HepG2 (cell line): ENCODE measurements at regions not wholly inside any gene's neighbourhood (a gene's known extent, or its start where the extent isn't known, plus 50 kb on each side); places are given as distances from the start of the nearest gene placed in this dataset.

Experiments
- ATAC-seq: fragments of 200-7000 bp; cut with Tn5 transposase; 3 replicates; pipeline ENCODE4 v1.9.1; 2020; ENCODE audit warnings: mild to moderate bottlenecking, moderate library complexity
- BruUV-seq: library from RNA; stranded (reverse); fragments of 400-500 nt; replicated peaks from 2 replicates; lab custom pipeline; 2021; lab: Mats Ljungman, UMichigan
- CTCF ChIA-PET: fragments of 300-600 bp; formaldehyde crosslinking; extraction: SDS; loops from one replicate; lab custom pipeline; 2021; ENCODE audit warnings: low total read pairs, inconsistent platforms, low intra/inter-chr PET ratio; lab: Yijun Ruan, JAX
- POLR2A ChIA-PET: fragments of 350-600 bp; sonication (Branson Sonifier 250); formaldehyde crosslinking; loops from one replicate; lab custom pipeline; 2020; ENCODE audit warnings: antibody characterized with exemption, inconsistent platforms; lab: Yijun Ruan, JAX
- DNase-seq: peaks from one replicate; pipeline ENCODE4 v3.0.0-alpha.2; 2015; ENCODE audit warnings: low spot score
- FAIRE-seq: peaks from 3 replicates; lab custom pipeline; 2011; peaks lifted over from hg19 to GRCh38; lab: Jason Lieb, UNC
- H2AFZ ChIP-seq: one replicate; pipeline ENCODE4 v1.6.1; 2011; ENCODE audit warnings: low read length, inconsistent platforms
- H3K27ac ChIP-seq: fragments of 300-600 bp; 3 replicates; pipeline ENCODE4 v1.8.0; 2011; ENCODE audit warnings: mixed run types, mild to moderate bottlenecking, mixed read lengths, low read length, inconsistent platforms; ENCODE audit not compliant: insufficient read depth; ENCODE audit errors: extremely low read length
- H3K27me3 ChIP-seq, 2 experiments: fragments of 200-600 bp in 1 of 2; 2 replicates in 1 of 2; 3 replicates in 1 of 2; pipeline versions ENCODE4 v1.6.0 to v1.8.0; 2011; ENCODE audit warnings: low read length in 2 of 2, mild to moderate bottlenecking in 2 of 2, moderate library complexity in 2 of 2, inconsistent platforms in 1 of 2; ENCODE audit not compliant: insufficient read depth in 2 of 2, control insufficient read depth in 1 of 2
- H3K36me3 ChIP-seq, 2 experiments: fragments of 200-600 bp in 1 of 2; replicated peaks in 1 of 2; 2 replicates in 1 of 2; 3 replicates in 1 of 2; pipeline versions ENCODE4 v1.5.1 to v1.8.0; 2011; ENCODE audit warnings: low read length in 2 of 2, inconsistent platforms in 1 of 2; ENCODE audit not compliant: insufficient read depth in 2 of 2, control insufficient read depth in 1 of 2
- H3K4me1 ChIP-seq: 2 replicates; pipeline ENCODE4 v1.5.1; 2012; ENCODE audit warnings: low read length, inconsistent platforms; ENCODE audit not compliant: insufficient read depth
- H3K4me2 ChIP-seq: 2 replicates; pipeline ENCODE4 v1.6.0; 2011; ENCODE audit warnings: low read depth, low read length, inconsistent platforms
- H3K4me3 ChIP-seq, 3 experiments: fragments of 200-600 bp in 1 of 3; sonication (generic), shearing (Covaris generic) in 1 of 3; replicated peaks in 1 of 3; 2 replicates each; pipeline ENCODE4 v1.5.1; 2011 to 2016; ENCODE audit warnings: low read length in 3 of 3, inconsistent platforms in 2 of 3, low read depth in 2 of 3, mild to moderate bottlenecking in 2 of 3, control low read depth in 1 of 3, mixed read lengths in 1 of 3; ENCODE audit not compliant: insufficient read depth in 1 of 3
- H3K79me2 ChIP-seq: one replicate; pipeline ENCODE4 v1.6.1; 2011; ENCODE audit warnings: low read length, inconsistent platforms; ENCODE audit not compliant: insufficient read depth
- H3K9ac ChIP-seq: 2 replicates; pipeline ENCODE4 v1.6.0; 2011; ENCODE audit warnings: mild to moderate bottlenecking, low read depth, low read length, inconsistent platforms; ENCODE audit not compliant: insufficient read depth
- H3K9me3 ChIP-seq: 2 replicates; pipeline ENCODE4 v1.5.1; 2012; ENCODE audit warnings: mild to moderate bottlenecking, low read length
- H4K20me1 ChIP-seq: 2 replicates; pipeline ENCODE4 v1.6.0; 2011; ENCODE audit warnings: inconsistent platforms, mild to moderate bottlenecking, low read length, moderate library complexity; ENCODE audit not compliant: insufficient read depth
- CBX2 ChIP-seq, 2 experiments: fragments of 200-600 bp in 1 of 2; sonication (generic); formaldehyde crosslinking in 1 of 2; IDR thresholded peaks; 2 replicates each; pipeline versions ENCODE4 v1.7.0 to v1.8.1; 2018 to 2022; ENCODE audit warnings: low read depth in 2 of 2, low read length in 1 of 2, mild to moderate bottlenecking in 1 of 2, missing genetic modification reagents in 1 of 2
- DR1 ChIP-seq: sonication (generic); formaldehyde crosslinking; IDR thresholded peaks from 2 replicates; pipeline ENCODE4 v1.8.0; 2021; ENCODE audit warnings: mild to moderate bottlenecking, missing genetic modification reagents, inconsistent platforms
- HOXA3 ChIP-seq: sonication (generic); formaldehyde crosslinking; IDR thresholded peaks from 2 replicates; pipeline ENCODE4 v1.5.0; 2020; ENCODE audit warnings: missing genetic modification reagents
- HOXA5 ChIP-seq: sonication (generic); formaldehyde crosslinking; IDR thresholded peaks from 2 replicates; pipeline ENCODE4 v1.4.0; 2020; ENCODE audit warnings: missing genetic modification reagents
- MBD4 ChIP-seq: IDR thresholded peaks from 2 replicates; pipeline ENCODE4 v1.6.1; 2012; ENCODE audit warnings: low read length, inconsistent platforms, borderline replicate concordance
- NR2F2 ChIP-seq: IDR thresholded peaks from 2 replicates; pipeline ENCODE4 v1.6.1; 2012; ENCODE audit warnings: low read depth, inconsistent platforms, borderline replicate concordance
- PAF1 ChIP-seq: IDR thresholded peaks from 2 replicates; pipeline ENCODE4 v1.6.1; 2016; ENCODE audit warnings: missing genetic modification reagents, missing compliant biosample characterization
- PHF20 ChIP-seq: sonication (generic); formaldehyde crosslinking; IDR thresholded peaks from 2 replicates; pipeline ENCODE4 v1.5.0; 2020; ENCODE audit warnings: mild to moderate bottlenecking, missing genetic modification reagents
- PHF21A ChIP-seq: sonication (generic); formaldehyde crosslinking; IDR thresholded peaks from 2 replicates; pipeline ENCODE4 v1.5.0; 2020; ENCODE audit warnings: mild to moderate bottlenecking, missing genetic modification reagents
- POLR2A ChIP-seq, 2 experiments: IDR thresholded peaks; 2 replicates each; pipeline ENCODE4 v1.6.1; 2011; ENCODE audit warnings: low read depth in 2 of 2, low read length in 2 of 2, mild to moderate bottlenecking in 1 of 2, moderate library complexity in 1 of 2; ENCODE audit not compliant: insufficient read depth in 1 of 2
- RFX3 ChIP-seq: IDR thresholded peaks from 2 replicates; pipeline ENCODE4 v1.6.1; 2016; ENCODE audit warnings: missing biosample characterization, missing genetic modification reagents
- SYNCRIP ChIP-seq: fragments of 200-400 bp; formaldehyde crosslinking; IDR thresholded peaks from 2 replicates; pipeline ENCODE4 v1.6.1; 2018; ENCODE audit warnings: mild to moderate bottlenecking, low read depth, low read length; ENCODE audit not compliant: insufficient read depth
- TRIM24 ChIP-seq: sonication (generic); formaldehyde crosslinking; IDR thresholded peaks from 2 replicates; pipeline ENCODE4 v1.8.0; 2022; ENCODE audit warnings: mild to moderate bottlenecking, missing genetic modification reagents
- XBP1 ChIP-seq: sonication (generic); formaldehyde crosslinking; IDR thresholded peaks from 2 replicates; pipeline ENCODE4 v1.5.0; 2020; ENCODE audit warnings: missing genetic modification reagents
- YY1 ChIP-seq: IDR thresholded peaks from 2 replicates; pipeline ENCODE4 v1.6.1; 2011; ENCODE audit warnings: low read length, low read depth, moderate library complexity, mild to moderate bottlenecking; ENCODE audit not compliant: insufficient read depth, insufficient replicate concordance
- ZNF224 ChIP-seq: sonication (generic); formaldehyde crosslinking; IDR thresholded peaks from 2 replicates; pipeline ENCODE4 v1.5.0; 2020; ENCODE audit warnings: mild to moderate bottlenecking, missing genetic modification reagents
- ZNF33A ChIP-seq: sonication (generic); formaldehyde crosslinking; IDR thresholded peaks from 2 replicates; pipeline ENCODE4 v1.5.1; 2020; ENCODE audit warnings: missing genetic modification reagents, mild to moderate bottlenecking, moderate library complexity, borderline replicate concordance
- ZNF776 ChIP-seq: sonication (generic); formaldehyde crosslinking; IDR thresholded peaks from 2 replicates; pipeline ENCODE4 v1.4.0; 2020; ENCODE audit warnings: mild to moderate bottlenecking, missing genetic modification reagents
- ZNF883 ChIP-seq: sonication (generic); formaldehyde crosslinking; IDR thresholded peaks from 2 replicates; pipeline ENCODE4 v1.5.1; 2020; ENCODE audit warnings: mild to moderate bottlenecking, missing genetic modification reagents; ENCODE audit errors: not compliant biosample characterization
- WGBS: methylation state at CpG from one replicate; pipeline ENCODE4 v1.1.6; 2017; ENCODE audit warnings: low lambda C conversion rate; 5-methylcytosine and 5-hydroxymethylcytosine counted together
- in situ Hi-C: cut with HindIII; loops from 2 replicates; pipeline ENCODE4 v1.10.0; 2017; ENCODE audit warnings: low pct_unique_long_range_greater_than_20kb; ENCODE audit not compliant: extremely low pct_ligation_motif_present
- intact Hi-C: fragments of 100-400 bp; cut with micrococcal nuclease; formaldehyde crosslinking; loops from one replicate; pipeline ENCODE4 v1.10.0; 2022; ENCODE audit not compliant: unreplicated experiment
- TF ChIP-seq, protein P1 (sequence below): IDR thresholded peaks from 2 replicates; pipeline ENCODE4 v1.6.1; 2016; ENCODE audit warnings: mild to moderate bottlenecking, missing biosample characterization, missing genetic modification reagents
- TF ChIP-seq, protein P2 (sequence below): sonication (generic); formaldehyde crosslinking; IDR thresholded peaks from 2 replicates; pipeline ENCODE4 v1.4.0; 2020; ENCODE audit warnings: missing genetic modification reagents
- TF ChIP-seq, protein P3 (sequence below): sonication (generic); formaldehyde crosslinking; conservative IDR thresholded peaks from 2 replicates; pipeline ENCODE4 v1.8.0; 2022; ENCODE audit warnings: low read depth, missing genetic modification reagents
- TF ChIP-seq, protein P4 (sequence below): sonication (generic); formaldehyde crosslinking; IDR thresholded peaks from 2 replicates; pipeline ENCODE4 v1.4.0; 2020; ENCODE audit warnings: missing genetic modification reagents, low read depth, mild to moderate bottlenecking, borderline replicate concordance

DNA sequence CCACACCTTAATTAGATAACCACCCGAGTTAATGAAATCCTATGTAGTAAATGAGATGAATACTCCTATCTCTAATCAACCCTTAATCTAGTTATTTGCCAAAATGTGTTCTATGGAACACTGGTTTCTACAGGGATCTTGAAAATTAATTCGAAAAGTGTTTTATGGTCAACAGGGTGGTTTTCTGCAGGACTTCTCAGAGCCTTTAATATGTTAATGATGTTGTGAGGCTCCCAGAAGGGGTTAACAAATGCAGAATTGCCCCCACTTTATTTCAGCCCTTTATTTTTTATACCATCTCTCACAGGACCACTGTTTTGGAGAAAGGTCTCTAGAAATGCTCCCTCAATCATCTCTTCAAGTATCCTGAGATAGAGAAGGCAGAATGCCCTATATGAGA is 153.1 kb upstream of the RPH3A start (continued):
- TF ChIP-seq YY1 (no peak), ZNF33A (CRISPR knock-in tag) (no peak), SYNCRIP (no peak), NR2F2 (no peak), CBX2 (IDR thresholded peaks at IDR 0.05; ENCODE audit: low read depth, low read length) (no peak), CBX2 (CRISPR knock-in tag; IDR thresholded peaks at IDR 0.05; ENCODE audit: low read depth) (no peak)

DNA sequence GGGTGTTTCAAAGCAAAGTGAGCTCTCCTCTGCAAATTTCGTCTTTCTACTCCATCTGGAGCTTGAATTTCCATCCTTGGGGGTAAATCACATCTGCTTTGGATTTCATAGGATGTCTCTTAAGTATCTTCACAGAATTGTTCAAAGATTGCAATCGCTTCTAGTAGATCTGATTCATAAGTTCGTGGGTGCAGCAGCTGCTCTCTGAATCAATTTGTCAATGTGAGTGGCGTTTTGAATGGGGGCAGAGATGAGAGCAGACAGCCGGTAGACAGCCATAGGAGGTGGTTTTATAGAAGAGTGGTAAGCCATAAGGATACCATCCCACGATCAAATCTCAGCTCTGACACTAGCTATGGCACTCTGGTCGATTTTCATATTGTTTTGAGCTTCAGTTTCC is 146.0 kb upstream of the RPH3A start:
- no peaks in the 10 kb centered on the region for H3K79me2 ChIP-seq
- no peaks in the 10 kb centered on the region for H4K20me1 ChIP-seq
- no peaks in the 10 kb centered on the region for H3K36me3 ChIP-seq
- no peak overlapping the region for H2AFZ ChIP-seq
- ChIA-PET CTCF (no interaction called here), POLR2A (no interaction called here)
- intact Hi-C loops (no loop called here), in situ Hi-C loops (no loop called here)
- H3K4me1 ChIP-seq = no peaks in the 10 kb centered on the region
- BruUV-seq = no TSS peak
- no peak for ATAC-seq
- no peak overlapping the region for H3K4me2 ChIP-seq
- no peak overlapping the region for H3K4me3 ChIP-seq
- WGBS = under 1% methylated on average over 7 of the region's 7 CpGs
- DNase-seq = no peak
- H3K9me3 ChIP-seq = no peaks in the 10 kb centered on the region
- no peaks in the 10 kb centered on the region for H3K27me3 ChIP-seq
- H3K27ac ChIP-seq = no peak overlapping the region
- no peak for FAIRE-seq
- no peak overlapping the region for H3K9ac ChIP-seq
- TF ChIP-seq, protein P1, sequence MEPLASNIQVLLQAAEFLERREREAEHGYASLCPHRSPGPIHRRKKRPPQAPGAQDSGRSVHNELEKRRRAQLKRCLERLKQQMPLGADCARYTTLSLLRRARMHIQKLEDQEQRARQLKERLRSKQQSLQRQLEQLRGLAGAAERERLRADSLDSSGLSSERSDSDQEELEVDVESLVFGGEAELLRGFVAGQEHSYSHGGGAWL = no peak
- TF ChIP-seq ZNF224 (CRISPR knock-in tag) = no peak
- no peak for TF ChIP-seq ZNF883 (CRISPR knock-in tag)
- no peak for TF ChIP-seq XBP1
- no peak for TF ChIP-seq PAF1 (CRISPR knock-in tag)
- TF ChIP-seq ZNF776 (CRISPR knock-in tag) = no peak
- TF ChIP-seq, protein P2, sequence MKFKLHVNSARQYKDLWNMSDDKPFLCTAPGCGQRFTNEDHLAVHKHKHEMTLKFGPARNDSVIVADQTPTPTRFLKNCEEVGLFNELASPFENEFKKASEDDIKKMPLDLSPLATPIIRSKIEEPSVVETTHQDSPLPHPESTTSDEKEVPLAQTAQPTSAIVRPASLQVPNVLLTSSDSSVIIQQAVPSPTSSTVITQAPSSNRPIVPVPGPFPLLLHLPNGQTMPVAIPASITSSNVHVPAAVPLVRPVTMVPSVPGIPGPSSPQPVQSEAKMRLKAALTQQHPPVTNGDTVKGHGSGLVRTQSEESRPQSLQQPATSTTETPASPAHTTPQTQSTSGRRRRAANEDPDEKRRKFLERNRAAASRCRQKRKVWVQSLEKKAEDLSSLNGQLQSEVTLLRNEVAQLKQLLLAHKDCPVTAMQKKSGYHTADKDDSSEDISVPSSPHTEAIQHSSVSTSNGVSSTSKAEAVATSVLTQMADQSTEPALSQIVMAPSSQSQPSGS = no peak
- no peak for TF ChIP-seq HOXA3
- TF ChIP-seq POLR2A (IDR thresholded peaks at IDR 0.05; ENCODE audit: insufficient read depth in 1 of 2, low read depth in 2 of 2, low read length in 2 of 2) = no peak
- TF ChIP-seq PHF21A (CRISPR knock-in tag) = no peak
- TF ChIP-seq MBD4 = no peak
- no peak for TF ChIP-seq PHF20
- no peak for TF ChIP-seq DR1
- no peak for TF ChIP-seq HOXA5
- TF ChIP-seq, protein P3, sequence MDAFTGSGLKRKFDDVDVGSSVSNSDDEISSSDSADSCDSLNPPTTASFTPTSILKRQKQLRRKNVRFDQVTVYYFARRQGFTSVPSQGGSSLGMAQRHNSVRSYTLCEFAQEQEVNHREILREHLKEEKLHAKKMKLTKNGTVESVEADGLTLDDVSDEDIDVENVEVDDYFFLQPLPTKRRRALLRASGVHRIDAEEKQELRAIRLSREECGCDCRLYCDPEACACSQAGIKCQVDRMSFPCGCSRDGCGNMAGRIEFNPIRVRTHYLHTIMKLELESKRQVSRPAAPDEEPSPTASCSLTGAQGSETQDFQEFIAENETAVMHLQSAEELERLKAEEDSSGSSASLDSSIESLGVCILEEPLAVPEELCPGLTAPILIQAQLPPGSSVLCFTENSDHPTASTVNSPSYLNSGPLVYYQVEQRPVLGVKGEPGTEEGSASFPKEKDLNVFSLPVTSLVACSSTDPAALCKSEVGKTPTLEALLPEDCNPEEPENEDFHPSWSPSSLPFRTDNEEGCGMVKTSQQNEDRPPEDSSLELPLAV (CRISPR knock-in tag) = no peak
- TF ChIP-seq RFX3 (CRISPR knock-in tag) = no peak
- TF ChIP-seq, protein P4, sequence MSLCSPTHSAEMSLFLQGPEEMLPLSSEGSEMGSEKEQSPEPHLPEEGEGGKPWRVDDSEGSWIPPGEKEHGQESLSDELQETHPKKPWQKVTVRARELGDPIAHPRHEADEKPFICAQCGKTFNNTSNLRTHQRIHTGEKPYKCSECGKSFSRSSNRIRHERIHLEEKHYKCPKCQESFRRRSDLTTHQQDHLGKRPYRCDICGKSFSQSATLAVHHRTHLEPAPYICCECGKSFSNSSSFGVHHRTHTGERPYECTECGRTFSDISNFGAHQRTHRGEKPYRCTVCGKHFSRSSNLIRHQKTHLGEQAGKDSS (CRISPR knock-in tag) = no peak
- no peak for TF ChIP-seq TRIM24
